ENCODE measurements at regions not wholly inside any gene's neighbourhood (a gene's known extent, or its start where the extent isn't known, plus 50 kb on each side); places are given as distances from the start of the nearest gene placed in this dataset.

- Histone ChIP-seq H2AFZ (ENCODE audit: low read length) (no peak overlapping the region), H3K9me2 (replicated peaks; ENCODE audit: low read length) (no peaks in the 10 kb centered on the region), H3K27ac (ENCODE audit: low read length) (no peak overlapping the region), H3K9ac (ENCODE audit: low read length) (no peak overlapping the region), H3K27me3 (ENCODE audit: low read length) (no peaks in the 10 kb centered on the region), H4K20me1 (ENCODE audit: low read length) (no peaks in the 10 kb centered on the region), H3F3A (ENCODE audit: low read length, unreplicated experiment) (no peaks in the 10 kb centered on the region), H3K4me1 (ENCODE audit: insufficient read depth, low read length) (peaks cover 8% of the 10 kb centered on the region; the same call in 1 of the 2 replicates), H3K4me2 (ENCODE audit: low read length) (no peak overlapping the region), H3K9me3 (ENCODE audit: low read length) (no peaks in the 10 kb centered on the region), H3K36me3 (ENCODE audit: low read depth, low read length) (no peaks in the 10 kb centered on the region), H3K79me2 (ENCODE audit: low read length) (no peaks in the 10 kb centered on the region), H3K4me3 (ENCODE audit: low read length) (no peak overlapping the region)
- CTCF ChIA-PET = no interaction called here
- POLR2A ChIA-PET (ENCODE audit: unreplicated experiment) = no interaction called here
- intact Hi-C loops (cut with micrococcal nuclease) = no loop called here
- no peak for TF ChIP-seq CTCF (conservative IDR thresholded peaks at IDR 0.05; ENCODE audit: low read depth, low read length)
- no peak for TF ChIP-seq EZH2phosphoT487 (IDR thresholded peaks at IDR 0.05; ENCODE audit: borderline replicate concordance, low read length)
- TF ChIP-seq EZH2 (IDR thresholded peaks at IDR 0.05; ENCODE audit: low read length, unreplicated experiment) = no peak
- ATAC-seq (no peak), DNase-seq (no peak)
- BruUV-seq (replicated peaks) = no TSS peak
These were observed 81.9 kb downstream of the TMEM18 start for GRCh38 chr2:595141-595815.

- no peak for ATAC-seq
- POLR2A ChIA-PET (ENCODE audit: unreplicated experiment) = no interaction called here
These were observed 82.8 kb downstream of the TMEM18 start for GRCh38 chr2:594297-594949.

More at GRCh38 chr2:594297-594949, 82.8 kb downstream of the TMEM18 start:
- CTCF ChIA-PET = no interaction called here
- Histone ChIP-seq H3K79me2 (ENCODE audit: low read length) (no peaks in the 10 kb centered on the region), H3K27me3 (ENCODE audit: low read length) (no peaks in the 10 kb centered on the region), H4K20me1 (ENCODE audit: low read length) (no peaks in the 10 kb centered on the region), H3K9me2 (replicated peaks; ENCODE audit: low read length) (no peaks in the 10 kb centered on the region), H3K36me3 (ENCODE audit: low read depth, low read length) (no peaks in the 10 kb centered on the region), H3K4me2 (ENCODE audit: low read length) (no peak overlapping the region), H3F3A (ENCODE audit: low read length, unreplicated experiment) (no peaks in the 10 kb centered on the region), H3K4me1 (ENCODE audit: insufficient read depth, low read length) (peaks cover 8% of the 10 kb centered on the region; the same call in 1 of the 2 replicates), H3K4me3 (ENCODE audit: low read length) (no peak overlapping the region), H3K27ac (ENCODE audit: low read length) (no peak overlapping the region), H3K9ac (ENCODE audit: low read length) (no peak overlapping the region), H3K9me3 (ENCODE audit: low read length) (no peaks in the 10 kb centered on the region), H2AFZ (ENCODE audit: low read length) (no peak overlapping the region)
- intact Hi-C loops (cut with micrococcal nuclease) = no loop called here
- no peak for DNase-seq
- no TSS peak for BruUV-seq (replicated peaks)
- TF ChIP-seq CTCF (conservative IDR thresholded peaks at IDR 0.05; ENCODE audit: low read depth, low read length) (no peak), EZH2 (IDR thresholded peaks at IDR 0.05; ENCODE audit: low read length, unreplicated experiment) (no peak), EZH2phosphoT487 (IDR thresholded peaks at IDR 0.05; ENCODE audit: borderline replicate concordance, low read length) (no peak)

All from PC-3 (cell line).